HCT116 (cell line): ENCODE measurements at regions not wholly inside any gene's neighbourhood (a gene's known extent, or its start where the extent isn't known, plus 50 kb on each side); places are given as distances from the start of the nearest gene placed in this dataset.

Experiments used
- ATAC-seq: fragments of 200-7000 bp; cut with Tn5 transposase; 2 replicates; pipeline ENCODE4 v1.9.1; 2020; ENCODE audit warnings: mild to moderate bottlenecking, moderate library complexity
- BruUV-seq: library from RNA; stranded (reverse); fragments of 400-500 nt; replicated peaks from 2 replicates; lab custom pipeline; 2021; lab: Mats Ljungman, UMichigan
- CTCF ChIA-PET: fragments of 300-600 bp; sonication (Branson Sonifier 250); formaldehyde crosslinking; loops from one replicate; lab custom pipeline; 2021; ENCODE audit warnings: antibody characterized with exemption; lab: Charles Lee
- POLR2A ChIA-PET: fragments of 300-600, 350-600 bp; sonication (Branson Sonifier 250); formaldehyde crosslinking; loops from one replicate; lab custom pipeline; 2021; ENCODE audit warnings: antibody characterized with exemption; lab: Charles Lee
- RAD21 ChIA-PET, 2 experiments: fragments of 300-600 bp; sonication (Branson Sonifier 250); formaldehyde crosslinking; loops; one replicate each; lab custom pipeline; 2023; ENCODE audit warnings: low total read pairs in 2 of 2; ENCODE audit not compliant: uncharacterized antibody in 2 of 2, unreplicated experiment in 2 of 2, low non-redundant PET in 1 of 2; lab: Charles Lee
- DNase-seq: peaks from one replicate; pipeline ENCODE4 v3.0.0-alpha.2; 2010; ENCODE audit warnings: low read depth, low spot score
- H2AFZ ChIP-seq: fragments of 200-600 bp; shearing (Covaris generic), sonication (generic); 2 replicates; pipeline ENCODE4 v1.6.1; 2017; ENCODE audit warnings: low read depth, mixed run types, mixed read lengths, antibody characterized with exemption, low read length; ENCODE audit not compliant: poor library complexity, severe bottlenecking
- H3K27ac ChIP-seq: 2 replicates; pipeline ENCODE4 v1.5.1; 2012; ENCODE audit warnings: low read depth, low read length
- H3K27me3 ChIP-seq: fragments of 200-600 bp; sonication (generic); 2 replicates; pipeline ENCODE4 v1.6.1; 2016; ENCODE audit warnings: mixed run types, low read length, mixed read lengths; ENCODE audit not compliant: insufficient read depth
- H3K36me3 ChIP-seq, 2 experiments: fragments of 200-500 bp in 1 of 2; fragments of 200-600 bp in 1 of 2; sonication (Bioruptor generic) in 1 of 2; sonication (generic) in 1 of 2; 2 replicates each; pipeline versions ENCODE4 v1.5.1 to v1.6.1; 2014 to 2016; ENCODE audit warnings: low read length in 2 of 2, inconsistent platforms in 1 of 2, mixed read lengths in 1 of 2, mixed run types in 1 of 2; ENCODE audit not compliant: insufficient read depth in 2 of 2, control insufficient read depth in 1 of 2
- H3K4me1 ChIP-seq, 2 experiments: fragments of 200-600 bp in 1 of 2; sonication (generic) in 1 of 2; 2 replicates each; pipeline versions ENCODE4 v1.5.1 to v1.6.1; 2012 to 2017; ENCODE audit warnings: low read length in 2 of 2, inconsistent platforms in 1 of 2, mild to moderate bottlenecking in 1 of 2, mixed read lengths in 1 of 2, mixed run types in 1 of 2, moderate library complexity in 1 of 2; ENCODE audit not compliant: insufficient read depth in 2 of 2, control insufficient read depth in 1 of 2
- H3K4me2 ChIP-seq: fragments of 200-600 bp; sonication (generic); 2 replicates; pipeline ENCODE4 v1.6.1; 2017; ENCODE audit warnings: mixed run types, low read length, mixed read lengths
- H3K4me3 ChIP-seq, 2 experiments: fragments of 200-600 bp in 1 of 2; sonication (generic) in 1 of 2; replicated peaks in 1 of 2; 2 replicates each; pipeline ENCODE4 v1.5.1; 2011 to 2016; ENCODE audit warnings: low read length in 2 of 2, control low read depth in 1 of 2, low read depth in 1 of 2, mild to moderate bottlenecking in 1 of 2, mixed read lengths in 1 of 2, mixed run types in 1 of 2
- H3K79me2 ChIP-seq: fragments of 200-600 bp; sonication (generic); 2 replicates; pipeline ENCODE4 v1.6.1; 2017; ENCODE audit warnings: mild to moderate bottlenecking, mixed run types, low read length, moderate library complexity, mixed read lengths; ENCODE audit not compliant: insufficient read depth
- H3K9ac ChIP-seq: fragments of 200-600 bp; sonication (generic); 2 replicates; pipeline ENCODE4 v1.6.1; 2016; ENCODE audit warnings: low read length, mixed read lengths
- H3K9me2 ChIP-seq: fragments of 200-600 bp; sonication (generic), shearing (Covaris generic); 2 replicates; pipeline ENCODE4 v1.6.1; 2017; ENCODE audit warnings: mixed run types, mild to moderate bottlenecking, moderate library complexity; ENCODE audit not compliant: insufficient read depth
- H3K9me3 ChIP-seq, 2 experiments: fragments of 200-500 bp in 1 of 2; fragments of 200-600 bp in 1 of 2; sonication (Bioruptor generic) in 1 of 2; sonication (generic) in 1 of 2; 2 replicates each; pipeline ENCODE4 v1.6.1; 2014 to 2017; ENCODE audit warnings: low read length in 2 of 2, mixed read lengths in 2 of 2, inconsistent platforms in 1 of 2, low read depth in 1 of 2, mild to moderate bottlenecking in 1 of 2, mixed run types in 1 of 2, moderate library complexity in 1 of 2; ENCODE audit not compliant: control insufficient read depth in 1 of 2, insufficient read depth in 1 of 2
- H4K20me1 ChIP-seq: fragments of 200-600 bp; sonication (generic), shearing (Covaris generic); 2 replicates; pipeline ENCODE4 v1.6.1; 2017; ENCODE audit warnings: mixed run types, mild to moderate bottlenecking, moderate library complexity; ENCODE audit not compliant: insufficient read depth
- ATF3 ChIP-seq: IDR thresholded peaks from 2 replicates; pipeline ENCODE4 v1.6.1; 2012
- CBX3 ChIP-seq: IDR thresholded peaks from 2 replicates; pipeline ENCODE4 v1.6.1; 2012; ENCODE audit warnings: low read depth
- EZH2 ChIP-seq: fragments of 200-600 bp; sonication (generic); IDR thresholded peaks from 2 replicates; pipeline ENCODE4 v1.6.1; 2017; ENCODE audit warnings: antibody characterized with exemption, mixed run types
- FOSL1 ChIP-seq: IDR thresholded peaks from 2 replicates; pipeline ENCODE4 v1.6.1; 2012; ENCODE audit warnings: low read depth
- JUND ChIP-seq: IDR thresholded peaks from 2 replicates; pipeline ENCODE4 v1.6.1; 2012
- POLR2A ChIP-seq: IDR thresholded peaks from 2 replicates; pipeline ENCODE4 v1.7.0; 2011; ENCODE audit warnings: borderline replicate concordance; ENCODE audit not compliant: insufficient read depth, insufficient read length; ENCODE audit errors: extremely low read depth
- RAD21 ChIP-seq: IDR thresholded peaks from 2 replicates; pipeline ENCODE4 v1.6.1; 2012; ENCODE audit warnings: low read depth, mild to moderate bottlenecking
- TCF7L2 ChIP-seq: IDR thresholded peaks from 2 replicates; pipeline ENCODE4 v1.7.0; 2011; ENCODE audit warnings: borderline replicate concordance, inconsistent platforms; ENCODE audit not compliant: insufficient read depth, insufficient read length; ENCODE audit errors: extremely low read depth
- YY1 ChIP-seq: IDR thresholded peaks from 2 replicates; pipeline ENCODE4 v1.6.1; 2011; ENCODE audit warnings: low read length, low read depth, moderate library complexity, mild to moderate bottlenecking; ENCODE audit not compliant: insufficient replicate concordance; ENCODE audit errors: extremely low read depth
- intact Hi-C: fragments of 100-400 bp; cut with micrococcal nuclease; formaldehyde crosslinking; loops from 2 replicates; pipeline ENCODE4 v1.10.0; 2022
- TF ChIP-seq, protein P1 (sequence below): IDR thresholded peaks from 2 replicates; pipeline ENCODE4 v1.6.1; 2011; ENCODE audit warnings: mild to moderate bottlenecking, low read length, moderate library complexity; ENCODE audit not compliant: insufficient replicate concordance; ENCODE audit errors: extremely low read depth
- TF ChIP-seq, protein P2 (sequence below), 3 experiments: fragments of 200-600 bp in 1 of 3; sonication (generic) in 1 of 3; IDR thresholded peaks in 2 of 3; conservative IDR thresholded peaks in 1 of 3; 2 replicates each; pipeline ENCODE4 v1.5.1; 2012 to 2017; ENCODE audit warnings: low read depth in 2 of 3, low read length in 2 of 3, antibody characterized with exemption in 1 of 3, borderline replicate concordance in 1 of 3, control low read depth in 1 of 3, mild to moderate bottlenecking in 1 of 3, mixed read lengths in 1 of 3, mixed run types in 1 of 3, moderate library complexity in 1 of 3; ENCODE audit not compliant: insufficient read depth in 1 of 3

DNA sequence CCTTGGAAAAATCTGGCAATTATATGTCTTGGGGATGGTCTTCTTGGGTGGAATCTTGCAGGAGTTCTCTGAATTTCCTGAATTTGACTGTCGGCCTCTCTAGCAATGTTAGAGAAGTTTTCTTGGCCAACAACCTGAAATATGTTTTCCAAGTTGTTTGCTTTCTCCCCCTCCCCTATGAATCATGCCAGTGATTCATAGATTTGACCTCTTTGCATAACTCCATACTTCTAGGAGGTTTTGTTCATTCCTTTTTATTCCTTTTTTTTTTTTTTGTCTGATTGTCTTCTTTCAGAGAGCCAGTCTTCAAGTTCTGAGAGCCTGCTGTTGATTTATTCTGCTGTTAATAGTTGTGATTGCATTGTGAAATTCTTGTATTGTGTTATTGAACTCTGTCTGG is 56.7 kb upstream of the SLC44A1 start:
- no peak overlapping the region for H2AFZ ChIP-seq
- no peak overlapping the region for H3K9ac ChIP-seq
- ATAC-seq = no peak
- no peaks in the 10 kb centered on the region for H4K20me1 ChIP-seq
- CTCF ChIA-PET = no interaction called here
- H3K4me2 ChIP-seq = peak overlapping the region; percentile 32
- no peak overlapping the region for H3K4me3 ChIP-seq
- H3K79me2 ChIP-seq = no peaks in the 10 kb centered on the region
- RAD21 ChIA-PET = no interaction called here
- POLR2A ChIA-PET = no interaction called here
- H3K9me2 ChIP-seq = no peaks in the 10 kb centered on the region
- H3K36me3 ChIP-seq = no peaks in the 10 kb centered on the region
- no peaks in the 10 kb centered on the region for H3K27me3 ChIP-seq
- H3K4me1 ChIP-seq = peaks cover 0 to 6% of the 10 kb centered on the region in 2 experiments; a peak in 2 of 4 replicates
- no TSS peak for BruUV-seq
- H3K27ac ChIP-seq = no peak overlapping the region
- TF ChIP-seq JUND = peak; percentile 28; the same call in 1 of the 2 replicates
- TF ChIP-seq FOSL1 = peak; percentile 44
- TF ChIP-seq ATF3 = no peak
- TF ChIP-seq, all 23 proteins: peak for 2
- intact Hi-C loops = loop anchor here (10.0 kb wide), 1 partner anchor 57 kb away; the partner anchor contains the start of gene SLC44A1
- DNase-seq = no peak
- H3K9me3 ChIP-seq = no peaks in the 10 kb centered on the region

DNA sequence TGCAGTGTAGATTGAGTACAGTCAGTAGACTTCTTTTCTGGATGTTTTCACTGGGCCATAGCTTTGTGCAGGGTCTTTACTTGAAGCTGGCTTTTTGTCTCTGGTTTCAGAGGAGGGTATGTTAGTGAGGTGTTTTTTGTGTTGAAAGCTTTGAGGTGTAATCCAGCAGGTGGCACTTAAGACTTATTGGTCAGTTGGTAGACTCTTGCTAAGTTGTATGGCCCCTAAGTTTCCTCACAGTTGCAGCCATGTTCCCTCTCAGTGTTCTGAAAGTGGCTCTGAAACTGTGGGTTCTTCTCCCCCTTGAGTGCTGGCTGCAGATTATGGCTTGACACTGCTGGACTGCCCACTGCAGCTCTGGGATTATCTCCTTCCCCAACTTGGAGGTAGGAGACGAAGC is 55.7 kb upstream of the SLC44A1 start:
- no peaks in the 10 kb centered on the region for H3K9me3 ChIP-seq
- no peaks in the 10 kb centered on the region for H4K20me1 ChIP-seq
- no peak for DNase-seq
- no peaks in the 10 kb centered on the region for H3K27me3 ChIP-seq
- H3K9ac ChIP-seq = no peak overlapping the region
- ATAC-seq = no peak
- TF ChIP-seq RAD21 = peak; percentile 33; the same call in 1 of the 2 replicates
- TF ChIP-seq EZH2 = no peak
- no peak for TF ChIP-seq CBX3
- TF ChIP-seq POLR2A = no peak
- TF ChIP-seq, protein P1, sequence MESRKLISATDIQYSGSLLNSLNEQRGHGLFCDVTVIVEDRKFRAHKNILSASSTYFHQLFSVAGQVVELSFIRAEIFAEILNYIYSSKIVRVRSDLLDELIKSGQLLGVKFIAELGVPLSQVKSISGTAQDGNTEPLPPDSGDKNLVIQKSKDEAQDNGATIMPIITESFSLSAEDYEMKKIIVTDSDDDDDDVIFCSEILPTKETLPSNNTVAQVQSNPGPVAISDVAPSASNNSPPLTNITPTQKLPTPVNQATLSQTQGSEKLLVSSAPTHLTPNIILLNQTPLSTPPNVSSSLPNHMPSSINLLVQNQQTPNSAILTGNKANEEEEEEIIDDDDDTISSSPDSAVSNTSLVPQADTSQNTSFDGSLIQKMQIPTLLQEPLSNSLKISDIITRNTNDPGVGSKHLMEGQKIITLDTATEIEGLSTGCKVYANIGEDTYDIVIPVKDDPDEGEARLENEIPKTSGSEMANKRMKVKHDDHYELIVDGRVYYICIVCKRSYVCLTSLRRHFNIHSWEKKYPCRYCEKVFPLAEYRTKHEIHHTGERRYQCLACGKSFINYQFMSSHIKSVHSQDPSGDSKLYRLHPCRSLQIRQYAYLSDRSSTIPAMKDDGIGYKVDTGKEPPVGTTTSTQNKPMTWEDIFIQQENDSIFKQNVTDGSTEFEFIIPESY = no peak
- no peak for TF ChIP-seq YY1
- TF ChIP-seq, protein P2, sequence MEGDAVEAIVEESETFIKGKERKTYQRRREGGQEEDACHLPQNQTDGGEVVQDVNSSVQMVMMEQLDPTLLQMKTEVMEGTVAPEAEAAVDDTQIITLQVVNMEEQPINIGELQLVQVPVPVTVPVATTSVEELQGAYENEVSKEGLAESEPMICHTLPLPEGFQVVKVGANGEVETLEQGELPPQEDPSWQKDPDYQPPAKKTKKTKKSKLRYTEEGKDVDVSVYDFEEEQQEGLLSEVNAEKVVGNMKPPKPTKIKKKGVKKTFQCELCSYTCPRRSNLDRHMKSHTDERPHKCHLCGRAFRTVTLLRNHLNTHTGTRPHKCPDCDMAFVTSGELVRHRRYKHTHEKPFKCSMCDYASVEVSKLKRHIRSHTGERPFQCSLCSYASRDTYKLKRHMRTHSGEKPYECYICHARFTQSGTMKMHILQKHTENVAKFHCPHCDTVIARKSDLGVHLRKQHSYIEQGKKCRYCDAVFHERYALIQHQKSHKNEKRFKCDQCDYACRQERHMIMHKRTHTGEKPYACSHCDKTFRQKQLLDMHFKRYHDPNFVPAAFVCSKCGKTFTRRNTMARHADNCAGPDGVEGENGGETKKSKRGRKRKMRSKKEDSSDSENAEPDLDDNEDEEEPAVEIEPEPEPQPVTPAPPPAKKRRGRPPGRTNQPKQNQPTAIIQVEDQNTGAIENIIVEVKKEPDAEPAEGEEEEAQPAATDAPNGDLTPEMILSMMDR (IDR thresholded peaks at IDR 0.05 in 2 of 3, conservative IDR thresholded peaks at IDR 0.05 in 1 of 3; ENCODE audit: borderline replicate concordance in 1 of 3, insufficient read depth in 1 of 3, low read depth in 2 of 3, low read length in 2 of 3) = 0 out of 6 replicates have a peak, but pooled peaks of 1 of the 3 experiments have one; percentile 5
- no peak for TF ChIP-seq TCF7L2
- TF ChIP-seq, all 23 proteins: peak for 2
- Histone ChIP-seq H3K36me3 (no peaks in the 10 kb centered on the region), H3K4me1 (peaks cover 0 to 6% of the 10 kb centered on the region in 2 experiments; a peak in 2 of 4 replicates), H2AFZ (no peak overlapping the region), H3K79me2 (no peaks in the 10 kb centered on the region), H3K4me2 (no peak overlapping the region), H3K4me3 (no peak overlapping the region), H3K27ac (no peak overlapping the region), H3K9me2 (no peaks in the 10 kb centered on the region)
- ChIA-PET RAD21 (interaction anchor here in 1 of 2 experiments (0.5 kb wide), 1 partner anchor 220 kb away, joined by 3 read pairs; no protein-coding TSS in a partner anchor), POLR2A (no interaction called here), CTCF (no interaction called here)
- no TSS peak for BruUV-seq
- intact Hi-C loops = loop anchor here (10.0 kb wide), 1 partner anchor 56 kb away; the partner anchor contains the start of gene SLC44A1
